ENCODE measurements at regions not wholly inside any gene's neighbourhood (a gene's known extent, or its start where the extent isn't known, plus 50 kb on each side); places are given as distances from the start of the nearest gene placed in this dataset.

- TF ChIP-seq POLR2A (IDR thresholded peaks at IDR 0.05; ENCODE audit: low read depth) (no peak), CTCF (IDR thresholded peaks at IDR 0.05) (no peak), POLR2AphosphoS5 (IDR thresholded peaks at IDR 0.05) (no peak)
Measured at GRCh38 chr15:78697449-78697848, 56.4 kb upstream of the CHRNB4 start.

All from esophagus muscularis mucosa (tissue), 3 donors.